Neural progenitor cell (in vitro differentiated cells): ENCODE measurements at regions not wholly inside any gene's neighbourhood (a gene's known extent, or its start where the extent isn't known, plus 50 kb on each side); places are given as distances from the start of the nearest gene placed in this dataset.
A peak's percentile ranks its signal among the peaks of the same experiment; 100 is the strongest.

ENCODE experiments used
- DNase-seq: peaks from one replicate; pipeline ENCODE4 v3.0.0-alpha.2; 2016; ENCODE audit warnings: low spot score
- H2AFZ ChIP-seq: fragments of 200-600 bp; sonication (generic); replicated peaks from 2 replicates; pipeline ENCODE4 v1.6.1; 2016; ENCODE audit warnings: antibody characterized with exemption
- H3F3A ChIP-seq: fragments of 200-600 bp; sonication (generic); 2 replicates; pipeline ENCODE4 v1.6.1; 2016; ENCODE audit warnings: antibody characterized with exemption, low read depth
- H3K27ac ChIP-seq: fragments of 200-600 bp; sonication (generic); 2 replicates; pipeline ENCODE4 v1.5.1; 2016; ENCODE audit warnings: mild to moderate bottlenecking
- H3K27me3 ChIP-seq: fragments of 200-600 bp; sonication (generic); 2 replicates; pipeline ENCODE4 v1.6.1; 2016; ENCODE audit warnings: mild to moderate bottlenecking, moderate library complexity
- H3K36me3 ChIP-seq: fragments of 200-600 bp; sonication (generic); 2 replicates; pipeline ENCODE4 v1.5.1; 2016
- H3K4me1 ChIP-seq: fragments of 200-600 bp; sonication (generic); 2 replicates; pipeline ENCODE4 v1.6.1; 2016; ENCODE audit warnings: mixed run types
- H3K4me2 ChIP-seq: fragments of 200-600 bp; sonication (generic); 2 replicates; pipeline ENCODE4 v1.6.1; 2016
- H3K4me3 ChIP-seq: fragments of 200-600 bp; sonication (generic); 2 replicates; pipeline ENCODE4 v1.5.1; 2016
- H3K79me2 ChIP-seq: fragments of 200-600 bp; sonication (generic); 2 replicates; pipeline ENCODE4 v1.6.1; 2016; ENCODE audit warnings: low read depth
- H3K9ac ChIP-seq: fragments of 200-600 bp; sonication (generic); 2 replicates; pipeline ENCODE4 v1.6.1; 2016
- H3K9me3 ChIP-seq: fragments of 200-600 bp; sonication (generic); 2 replicates; pipeline ENCODE4 v1.5.1; 2016; ENCODE audit warnings: low read depth
- H4K20me1 ChIP-seq: fragments of 200-600 bp; sonication (generic); 2 replicates; pipeline ENCODE4 v1.6.1; 2016; ENCODE audit warnings: low read depth
- H3K27ac Mint-ChIP-seq: 3 replicates; pipeline ENCODE4 v1.8.0; 2021; ENCODE audit warnings: mixed read lengths
- H3K27me3 Mint-ChIP-seq: 2 replicates; pipeline ENCODE4 v1.8.0; 2022; ENCODE audit warnings: low read depth, mild to moderate bottlenecking, inconsistent platforms, moderate library complexity, mixed read lengths; ENCODE audit not compliant: insufficient read depth
- H3K36me3 Mint-ChIP-seq: 3 replicates; pipeline ENCODE4 v1.8.0; 2021; ENCODE audit warnings: mixed read lengths
- H3K4me1 Mint-ChIP-seq: 3 replicates; pipeline ENCODE4 v1.8.0; 2021; ENCODE audit warnings: mixed read lengths
- H3K4me3 Mint-ChIP-seq: 3 replicates; pipeline ENCODE4 v1.8.0; 2021; ENCODE audit warnings: mild to moderate bottlenecking, moderate library complexity, mixed read lengths
- H3K9me3 Mint-ChIP-seq: 3 replicates; pipeline ENCODE4 v1.8.0; 2020; ENCODE audit warnings: mixed read lengths
- CTCF ChIP-seq: fragments of 200-600 bp; sonication (generic); IDR thresholded peaks from 2 replicates; pipeline ENCODE4 v1.5.1; 2017; ENCODE audit warnings: antibody characterized with exemption, mild to moderate bottlenecking
- EZH2 ChIP-seq: fragments of 200-600 bp; sonication (generic); IDR thresholded peaks from 2 replicates; pipeline ENCODE4 v1.6.1; 2017; ENCODE audit warnings: antibody characterized with exemption, mild to moderate bottlenecking, moderate library complexity
- EZH2phosphoT487 ChIP-seq: fragments of 200-600 bp; sonication (generic); IDR thresholded peaks from 2 replicates; pipeline ENCODE4 v1.6.1; 2017; ENCODE audit warnings: antibody characterized with exemption

GRCh38 chr16:54591816-54592246 is 305.2 kb upstream of the IRX3 start:
- Histone ChIP-seq H3F3A (peaks cover 40% of the 10 kb centered on the region), H3K4me2 (peak overlapping the region; percentile 58), H3K79me2 (no peaks in the 10 kb centered on the region), H3K4me1 (peaks cover 55% of the 10 kb centered on the region), H3K4me3 (no peak overlapping the region), H3K27me3 (peaks cover 100% of the 10 kb centered on the region), H4K20me1 (peaks cover 50% of the 10 kb centered on the region), H3K27ac (no peak overlapping the region), H3K9ac (no peak overlapping the region), H3K36me3 (no peaks in the 10 kb centered on the region), H3K9me3 (no peaks in the 10 kb centered on the region), H2AFZ (no peak overlapping the region)
- H3K27ac Mint-ChIP-seq = no peak overlapping the region
- TF ChIP-seq EZH2 (no peak), CTCF (no peak), EZH2phosphoT487 (no peak)
- peaks cover 2% of the 10 kb centered on the region for H3K36me3 Mint-ChIP-seq
- no peak overlapping the region for H3K4me3 Mint-ChIP-seq
- H3K4me1 Mint-ChIP-seq = peaks cover 59% of the 10 kb centered on the region
- H3K27me3 Mint-ChIP-seq = peaks cover 50% of the 10 kb centered on the region
- peaks cover 2% of the 10 kb centered on the region for H3K9me3 Mint-ChIP-seq
- peak; percentile 54 for DNase-seq

- Mint-ChIP-seq H3K9me3 (no peaks in the 10 kb centered on the region), H3K27me3 (peaks cover 50% of the 10 kb centered on the region), H3K27ac (no peak overlapping the region), H3K4me1 (peaks cover 64% of the 10 kb centered on the region), H3K4me3 (no peak overlapping the region), H3K36me3 (peaks cover 2% of the 10 kb centered on the region)
- no peak overlapping the region for H3K4me3 ChIP-seq
- TF ChIP-seq CTCF = no peak
- peak; percentile 92 for TF ChIP-seq EZH2phosphoT487
- H3K9ac ChIP-seq = no peak overlapping the region
- peaks cover 59% of the 10 kb centered on the region for H4K20me1 ChIP-seq
- peaks cover 45% of the 10 kb centered on the region for H3F3A ChIP-seq
- H3K27ac ChIP-seq = no peak overlapping the region
- H3K9me3 ChIP-seq = no peaks in the 10 kb centered on the region
- peak; percentile 79 for DNase-seq
- no peaks in the 10 kb centered on the region for H3K36me3 ChIP-seq
- no peak overlapping the region for H2AFZ ChIP-seq
- H3K4me2 ChIP-seq = peak overlapping the region; percentile 58
- H3K27me3 ChIP-seq = peaks cover 100% of the 10 kb centered on the region
- peaks cover 59% of the 10 kb centered on the region for H3K4me1 ChIP-seq
- no peaks in the 10 kb centered on the region for H3K79me2 ChIP-seq
These were observed 304.2 kb upstream of the IRX3 start for GRCh38 chr16:54590836-54591235.

GRCh38 chr16:54589326-54589725 is 302.7 kb upstream of the IRX3 start:
- Histone ChIP-seq H3F3A (peaks cover 58% of the 10 kb centered on the region), H3K4me2 (no peak overlapping the region), H3K36me3 (no peaks in the 10 kb centered on the region), H3K9me3 (no peaks in the 10 kb centered on the region), H4K20me1 (peaks cover 70% of the 10 kb centered on the region), H3K9ac (no peak overlapping the region), H3K27ac (no peak overlapping the region), H3K79me2 (no peaks in the 10 kb centered on the region), H2AFZ (no peak overlapping the region), H3K27me3 (peaks cover 100% of the 10 kb centered on the region), H3K4me3 (no peak overlapping the region), H3K4me1 (peaks cover 66% of the 10 kb centered on the region)
- DNase-seq = peak; percentile 24
- Mint-ChIP-seq H3K4me3 (peak overlapping the region; percentile 36), H3K27me3 (peaks cover 55% of the 10 kb centered on the region), H3K9me3 (no peaks in the 10 kb centered on the region), H3K4me1 (peaks cover 65% of the 10 kb centered on the region), H3K36me3 (peaks cover 2% of the 10 kb centered on the region), H3K27ac (peak overlapping the region; percentile 39)
- TF ChIP-seq EZH2 (no peak), EZH2phosphoT487 (no peak), CTCF (no peak)
